Adrenal gland (tissue), 5 donors: ENCODE measurements at regions not wholly inside any gene's neighbourhood (a gene's known extent, or its start where the extent isn't known, plus 50 kb on each side); places are given as distances from the start of the nearest gene placed in this dataset.

Experiments used
- CTCF ChIP-seq, 6 experiments: fragments of 450-650 bp in 4 of 6; fragments of 200-600 bp in 2 of 6; sonication (generic) in 1 of 6; IDR thresholded peaks; 1 replicate in 5 of 6; 2 replicates in 1 of 6; pipeline versions ENCODE4 v1.5.1 to v1.8.0; 2016 to 2021; ENCODE audit warnings: antibody characterized with exemption in 6 of 6, mild to moderate bottlenecking in 2 of 6, moderate library complexity in 1 of 6
- POLR2A ChIP-seq, 2 donors: fragments of 450-650 bp; IDR thresholded peaks; one replicate each; pipeline ENCODE4 v1.6.1; 2017; ENCODE audit warnings: antibody characterized with exemption in 2 of 2, mild to moderate bottlenecking in 2 of 2, moderate library complexity in 1 of 2
- donor health status: DM: no; HTN: no; CAD: no.

DNA sequence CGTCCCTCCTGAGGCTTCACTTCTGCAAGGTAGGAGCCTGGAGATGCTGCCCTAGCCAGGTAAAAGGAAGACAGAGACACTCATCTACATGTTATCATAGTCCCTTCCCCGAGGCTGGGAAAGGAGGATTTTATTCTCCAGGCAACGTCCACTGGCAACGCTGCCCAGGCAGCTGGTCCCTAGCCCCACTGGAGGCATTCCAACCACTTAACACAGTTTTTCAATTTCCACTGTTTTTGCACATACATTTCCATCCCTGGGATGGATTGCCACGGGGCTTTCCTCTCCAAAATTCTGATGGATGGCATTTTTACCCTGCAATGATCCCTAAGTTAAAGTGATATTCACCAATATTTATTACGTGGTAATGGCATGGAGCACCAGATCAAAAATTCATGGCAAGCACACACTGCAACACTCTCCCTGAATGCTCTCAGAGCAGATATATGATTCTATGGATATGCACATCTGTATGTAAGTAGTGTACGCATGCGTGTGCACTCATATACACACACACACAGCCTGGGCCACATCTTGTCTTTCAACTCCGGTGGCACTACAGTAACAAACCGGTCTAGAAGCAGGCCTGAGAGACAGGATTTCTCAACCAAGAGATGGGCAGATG lies 322.3 kb upstream of the TSHZ3 start:
- TF ChIP-seq CTCF (IDR thresholded peaks at IDR 0.05) = no peak
- TF ChIP-seq POLR2A (IDR thresholded peaks at IDR 0.05) = no peak
